ENCODE measurements at regions not wholly inside any gene's neighbourhood (a gene's known extent, or its start where the extent isn't known, plus 50 kb on each side); places are given as distances from the start of the nearest gene placed in this dataset.

DNA sequence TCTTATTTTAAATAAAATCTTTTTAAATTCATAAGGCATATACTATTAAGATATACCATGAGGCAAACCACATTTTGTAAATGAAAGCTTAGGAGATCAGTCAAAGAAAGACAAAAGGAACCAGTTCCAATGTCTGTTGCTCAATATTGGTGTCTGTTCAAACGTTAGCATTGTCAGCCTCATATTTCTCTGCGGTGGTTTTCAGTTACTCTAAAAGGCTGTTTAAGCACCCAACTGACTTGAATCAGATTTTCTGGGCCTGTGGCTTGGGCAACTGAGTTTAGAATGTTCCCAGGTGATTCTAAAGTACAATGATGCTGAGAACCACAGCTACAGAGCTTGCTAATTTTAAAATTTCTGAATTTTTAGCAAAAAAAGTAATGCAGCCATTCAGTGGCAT, 166.3 kb upstream of the KIF2A start:
- Mint-ChIP-seq H3K27ac (no peak overlapping the region), H3K4me1 (peaks cover 47% of the 10 kb centered on the region), H3K36me3 (ENCODE audit: low read depth) (no peaks in the 10 kb centered on the region), H3K27me3 (ENCODE audit: insufficient read depth) (no peaks in the 10 kb centered on the region), H3K9me3 (no peaks in the 10 kb centered on the region), H3K4me3 (no peak overlapping the region)
- Histone ChIP-seq H3K4me1 (ENCODE audit: control insufficient read depth, insufficient read depth, low read length) (peaks cover 19% of the 10 kb centered on the region), H3K9me3 (ENCODE audit: control insufficient read depth, low read length) (no peaks in the 10 kb centered on the region), H3K36me3 (ENCODE audit: control insufficient read depth, insufficient read depth, low read length) (no peaks in the 10 kb centered on the region), H3K4me3 (ENCODE audit: low read length) (no peak overlapping the region), H3K27ac (ENCODE audit: low read depth, low read length) (no peak overlapping the region), H3K9ac (ENCODE audit: extremely low read depth, low read length, poor library complexity, severe bottlenecking) (no peak overlapping the region), H3K27me3 (ENCODE audit: control insufficient read depth, insufficient read depth, low read length, poor library complexity, severe bottlenecking) (no peaks in the 10 kb centered on the region)
- TF ChIP-seq CTCF (conservative IDR thresholded peaks at IDR 0.05): no peak
- no peak for DNase-seq
- 86 to 100% methylated on average over 2 of the region's 2 CpGs for WGBS, 2 experiments (ENCODE audit: insufficient coverage in 1 of 2, insufficient read length in 1 of 2)

- WGBS, 2 experiments (ENCODE audit: insufficient coverage in 1 of 2, insufficient read length in 1 of 2): 73 to 91% methylated on average over 2 to 3 of the region's 4 CpGs
- Mint-ChIP-seq H3K4me3 (no peak overlapping the region), H3K27me3 (ENCODE audit: insufficient read depth) (peaks cover 1% of the 10 kb centered on the region), H3K36me3 (ENCODE audit: low read depth) (no peaks in the 10 kb centered on the region), H3K27ac (no peak overlapping the region), H3K9me3 (peaks cover 12% of the 10 kb centered on the region), H3K4me1 (peaks cover 49% of the 10 kb centered on the region)
- no peak overlapping the region for H3K4me3 ChIP-seq (ENCODE audit: low read length)
- H3K4me1 ChIP-seq (ENCODE audit: control insufficient read depth, insufficient read depth, low read length): peaks cover 19% of the 10 kb centered on the region
- H3K9me3 ChIP-seq (ENCODE audit: control insufficient read depth, low read length): peaks cover 12% of the 10 kb centered on the region
- no peak for TF ChIP-seq CTCF (conservative IDR thresholded peaks at IDR 0.05)
- DNase-seq: no peak
- H3K36me3 ChIP-seq (ENCODE audit: control insufficient read depth, insufficient read depth, low read length): no peaks in the 10 kb centered on the region
- no peaks in the 10 kb centered on the region for H3K27me3 ChIP-seq (ENCODE audit: control insufficient read depth, insufficient read depth, low read length, poor library complexity, severe bottlenecking)
- no peak overlapping the region for H3K9ac ChIP-seq (ENCODE audit: extremely low read depth, low read length, poor library complexity, severe bottlenecking)
- H3K27ac ChIP-seq (ENCODE audit: low read depth, low read length): no peak overlapping the region
Measured at GRCh38 chr5:62142351-62142750, 163.7 kb upstream of the KIF2A start.

GRCh38 chr5:62143268-62144229, 162.5 kb upstream of the KIF2A start:
- H3K4me1 ChIP-seq (ENCODE audit: control insufficient read depth, insufficient read depth, low read length): peaks cover 18% of the 10 kb centered on the region
- H3K4me3 ChIP-seq (ENCODE audit: low read length): no peak overlapping the region
- Mint-ChIP-seq H3K9me3 (peaks cover 12% of the 10 kb centered on the region), H3K27ac (no peak overlapping the region), H3K36me3 (ENCODE audit: low read depth) (no peaks in the 10 kb centered on the region), H3K27me3 (ENCODE audit: insufficient read depth) (peaks cover 1% of the 10 kb centered on the region), H3K4me1 (peaks cover 45% of the 10 kb centered on the region), H3K4me3 (no peak overlapping the region)
- H3K9me3 ChIP-seq (ENCODE audit: control insufficient read depth, low read length): peaks cover 18% of the 10 kb centered on the region
- DNase-seq: peak; percentile 44
- no peak overlapping the region for H3K27ac ChIP-seq (ENCODE audit: low read depth, low read length)
- no peaks in the 10 kb centered on the region for H3K36me3 ChIP-seq (ENCODE audit: control insufficient read depth, insufficient read depth, low read length)
- no peaks in the 10 kb centered on the region for H3K27me3 ChIP-seq (ENCODE audit: control insufficient read depth, insufficient read depth, low read length, poor library complexity, severe bottlenecking)
- no peak overlapping the region for H3K9ac ChIP-seq (ENCODE audit: extremely low read depth, low read length, poor library complexity, severe bottlenecking)
- WGBS, 2 experiments (ENCODE audit: insufficient coverage in 1 of 2, insufficient read length in 1 of 2): 25 to 31% methylated on average over 7 to 13 of the region's 13 CpGs
- TF ChIP-seq CTCF (conservative IDR thresholded peaks at IDR 0.05): peak; percentile 84
